Upper lobe of right lung (tissue), 1 donor: ENCODE measurements at regions not wholly inside any gene's neighbourhood (a gene's known extent, or its start where the extent isn't known, plus 50 kb on each side); places are given as distances from the start of the nearest gene placed in this dataset.

Source experiments
- ATAC-seq: fragments of 200-7000 bp; cut with Tn5 transposase; one replicate; pipeline ENCODE4 v1.9.1; 2020; ENCODE audit warnings: mild to moderate bottlenecking, moderate library complexity
- DNase-seq: peaks from one replicate; pipeline ENCODE4 v3.0.0-alpha.2; 2020
- H3K27ac ChIP-seq: fragments of 200-600 bp; one replicate; pipeline ENCODE4 v1.8.0; 2022
- H3K27me3 ChIP-seq: fragments of 200-600 bp; one replicate; pipeline ENCODE4 v1.8.0; 2022; ENCODE audit warnings: mild to moderate bottlenecking
- H3K36me3 ChIP-seq: fragments of 200-600 bp; one replicate; pipeline ENCODE4 v1.8.0; 2022
- H3K4me1 ChIP-seq: fragments of 200-600 bp; one replicate; pipeline ENCODE4 v1.8.0; 2022
- H3K4me3 ChIP-seq: fragments of 200-600 bp; one replicate; pipeline ENCODE4 v1.8.0; 2022; ENCODE audit warnings: mild to moderate bottlenecking
- H3K9me3 ChIP-seq: fragments of 200-600 bp; one replicate; pipeline ENCODE4 v1.8.0; 2022
- CTCF ChIP-seq: fragments of 200-600 bp; IDR thresholded peaks from one replicate; pipeline ENCODE4 v1.8.0; 2022; ENCODE audit warnings: antibody characterized with exemption
- intact Hi-C: fragments of 100-400 bp; cut with DNase I; formaldehyde crosslinking; loops from one replicate; pipeline ENCODE4 v1.11.0; 2022
- donor health status: DM: no; HTN: yes; CAD: no; lungs with severe emphysema.

DNA sequence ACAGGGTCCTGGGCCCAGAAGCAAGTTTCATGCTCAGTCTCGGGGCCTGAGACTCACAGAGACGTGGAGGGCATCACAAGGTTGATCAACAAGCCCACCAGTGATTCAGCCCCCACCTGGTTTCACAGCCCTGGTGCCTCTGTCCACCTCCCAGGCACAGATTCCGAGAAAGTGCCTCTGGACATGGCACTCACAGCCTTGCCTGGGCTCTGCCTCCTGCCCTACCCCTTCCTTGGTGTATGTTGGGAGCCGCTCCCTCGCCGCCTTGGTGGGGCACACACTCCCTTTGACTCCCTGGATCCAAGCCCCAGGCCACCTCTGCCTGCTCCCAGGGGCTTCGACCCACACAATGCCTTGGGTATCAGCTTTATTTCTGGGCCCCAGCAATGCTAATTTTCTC is 200.8 kb upstream of the PPP2R2D start:
- no peak for TF ChIP-seq CTCF
- H3K27me3 ChIP-seq = peaks cover 5% of the 10 kb centered on the region
- H3K4me3 ChIP-seq = no peak overlapping the region
- no peaks in the 10 kb centered on the region for H3K4me1 ChIP-seq
- DNase-seq (peak; percentile 25), ATAC-seq (no peak)
- intact Hi-C loops = no loop called here
- no peaks in the 10 kb centered on the region for H3K36me3 ChIP-seq
- H3K27ac ChIP-seq = no peak overlapping the region
- H3K9me3 ChIP-seq = no peaks in the 10 kb centered on the region

DNA sequence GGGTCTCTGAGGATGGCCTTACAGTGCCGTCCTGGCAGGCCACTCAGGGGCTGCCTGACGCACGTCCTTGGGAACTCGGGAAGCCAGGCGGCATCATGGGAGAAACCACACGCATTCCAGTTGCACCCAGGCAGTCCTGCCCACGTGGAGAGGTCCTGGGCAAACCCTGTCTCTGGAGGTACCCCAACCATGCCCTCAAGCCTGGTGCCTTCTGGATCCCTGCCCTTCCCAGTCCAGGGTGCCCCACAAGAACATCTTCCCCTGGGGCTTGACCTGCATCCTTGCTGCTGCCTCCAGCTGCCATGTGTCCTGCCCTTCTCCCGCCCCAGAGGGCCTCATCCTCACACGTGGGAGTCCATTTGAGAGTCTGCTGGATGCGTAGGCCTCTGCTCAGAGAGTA is 200.3 kb upstream of the PPP2R2D start:
- Histone ChIP-seq H3K27me3 (peaks cover 5% of the 10 kb centered on the region), H3K27ac (no peak overlapping the region), H3K4me3 (no peak overlapping the region), H3K9me3 (no peaks in the 10 kb centered on the region), H3K36me3 (no peaks in the 10 kb centered on the region), H3K4me1 (no peaks in the 10 kb centered on the region)
- intact Hi-C loops = no loop called here
- ATAC-seq (no peak), DNase-seq (peak; percentile 46)
- TF ChIP-seq CTCF = no peak

DNA sequence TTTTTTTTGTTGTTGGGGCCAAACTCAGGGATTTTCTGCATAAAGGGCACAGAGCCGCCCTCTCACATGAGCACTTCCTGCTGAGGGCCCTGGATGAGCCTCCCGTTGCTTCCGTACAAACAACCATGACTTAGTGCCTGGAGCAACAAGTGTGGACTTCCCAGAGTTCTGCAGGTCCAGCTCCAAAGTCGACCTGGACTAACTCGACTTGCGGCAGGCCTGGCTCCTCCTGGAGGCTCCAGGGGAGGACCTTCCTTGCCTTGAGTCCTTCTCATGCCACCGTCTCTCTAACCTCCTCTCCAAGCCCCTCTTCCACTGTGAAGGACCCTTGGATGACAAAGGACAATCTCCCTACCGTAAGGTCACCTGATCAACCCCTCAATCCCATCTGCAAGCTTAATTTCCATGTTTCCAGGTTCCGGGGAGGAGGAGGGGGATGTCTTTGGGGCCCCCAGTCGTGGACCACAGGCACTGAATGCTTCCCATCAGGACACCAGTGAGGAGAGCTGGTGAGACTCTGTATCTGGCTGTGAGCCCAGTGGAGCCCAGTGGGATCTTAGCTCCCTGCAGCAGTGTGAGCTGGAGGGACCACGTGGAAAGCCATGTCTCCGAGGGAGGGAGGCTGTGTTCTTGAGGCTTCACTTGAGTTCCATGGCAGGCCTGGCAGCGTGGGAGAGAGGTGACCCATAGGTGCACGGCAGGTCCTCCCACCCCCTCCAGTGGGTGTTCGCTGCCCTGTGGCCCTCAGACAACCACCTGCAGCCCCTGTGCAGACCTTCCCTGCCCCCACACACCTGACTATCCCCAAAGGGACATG is 199.5 kb upstream of the PPP2R2D start:
- Histone ChIP-seq H3K27ac (no peak overlapping the region), H3K9me3 (no peaks in the 10 kb centered on the region), H3K27me3 (peaks cover 5% of the 10 kb centered on the region), H3K4me3 (no peak overlapping the region), H3K36me3 (no peaks in the 10 kb centered on the region), H3K4me1 (no peaks in the 10 kb centered on the region)
- no peak for TF ChIP-seq CTCF
- intact Hi-C loops = no loop called here
- ATAC-seq (no peak), DNase-seq (peak; percentile 36)

DNA sequence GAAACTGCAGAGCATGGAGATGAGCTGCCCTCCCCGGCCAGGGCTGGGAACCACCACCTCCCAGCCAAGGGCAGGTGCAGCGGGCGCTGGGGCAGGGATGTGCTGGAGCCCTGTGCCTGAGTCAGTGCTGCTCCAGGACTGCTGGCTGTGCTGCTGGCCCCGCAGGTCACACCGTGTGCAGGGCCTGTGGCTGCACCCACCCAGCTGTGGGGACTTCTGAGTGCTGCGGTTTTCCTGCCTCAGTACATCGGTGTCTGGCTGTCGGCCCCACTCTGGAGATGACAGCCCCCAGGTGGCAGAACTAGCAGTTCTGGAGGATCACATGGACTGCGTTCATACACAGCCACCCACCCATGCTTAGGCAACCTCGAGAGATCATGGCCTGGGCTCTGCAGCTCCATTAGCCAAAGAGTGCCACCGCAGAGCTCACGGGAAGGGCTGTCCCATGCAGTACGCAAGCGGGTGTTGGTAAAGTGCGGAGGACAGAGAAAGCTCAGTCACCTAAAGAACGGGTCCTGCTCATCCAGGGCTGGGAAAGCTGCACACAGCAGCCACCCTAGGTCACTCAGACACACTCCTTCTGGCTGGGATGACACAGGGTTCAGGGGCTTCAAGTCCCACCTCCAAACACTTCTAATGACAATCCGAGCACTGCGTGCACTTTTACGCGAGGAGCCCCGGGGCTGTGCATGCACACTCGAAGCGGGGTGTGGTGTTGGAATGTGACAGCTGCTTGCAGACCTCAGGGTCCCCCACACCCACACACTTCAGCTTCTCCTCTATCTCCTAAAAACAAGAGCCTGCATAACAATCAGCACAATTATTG is 198.1 kb upstream of the PPP2R2D start:
- H3K27me3 ChIP-seq = peaks cover 5% of the 10 kb centered on the region
- intact Hi-C loops = no loop called here
- H3K4me1 ChIP-seq = no peaks in the 10 kb centered on the region
- H3K9me3 ChIP-seq = peaks cover 5% of the 10 kb centered on the region
- H3K36me3 ChIP-seq = no peaks in the 10 kb centered on the region
- no peak overlapping the region for H3K4me3 ChIP-seq
- ATAC-seq = no peak
- H3K27ac ChIP-seq = no peak overlapping the region
- DNase-seq = peak; percentile 48
- no peak for TF ChIP-seq CTCF

DNA sequence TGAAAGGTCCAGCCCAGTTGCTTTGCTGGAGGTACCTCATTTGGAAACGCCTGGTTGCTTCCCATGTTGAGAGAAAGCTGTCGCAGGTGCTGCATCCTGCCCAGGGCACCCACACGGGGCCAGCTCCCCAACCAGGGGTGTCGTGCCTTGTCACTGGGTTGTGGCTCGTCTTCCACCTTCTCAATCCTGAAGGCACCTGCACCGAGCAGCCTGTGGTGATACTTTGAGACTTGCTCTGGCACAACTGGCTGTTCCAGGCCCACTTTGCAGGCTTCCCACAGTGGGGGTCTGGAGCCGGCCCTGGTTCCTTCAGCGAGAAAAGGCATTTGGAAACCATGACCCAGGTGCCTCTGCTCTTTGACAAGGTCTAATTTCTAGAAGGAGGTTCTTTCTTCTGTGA is 197.3 kb upstream of the PPP2R2D start:
- no peaks in the 10 kb centered on the region for H3K4me1 ChIP-seq
- no peaks in the 10 kb centered on the region for H3K36me3 ChIP-seq
- H3K27ac ChIP-seq = no peak overlapping the region
- peaks cover 5% of the 10 kb centered on the region for H3K27me3 ChIP-seq
- H3K4me3 ChIP-seq = no peak overlapping the region
- DNase-seq = peak; percentile 38
- TF ChIP-seq CTCF = no peak
- intact Hi-C loops = no loop called here
- ATAC-seq = no peak
- H3K9me3 ChIP-seq = peaks cover 5% of the 10 kb centered on the region
